Gastroesophageal sphincter (tissue), 3 donors: ENCODE measurements at regions not wholly inside any gene's neighbourhood (a gene's known extent, or its start where the extent isn't known, plus 50 kb on each side); places are given as distances from the start of the nearest gene placed in this dataset.

Source experiments
- POLR2A ChIP-seq, 2 donors: fragments of 450-650 bp; IDR thresholded peaks; one replicate each; pipeline ENCODE4 v1.6.1; 2017; ENCODE audit warnings: antibody characterized with exemption in 2 of 2, mild to moderate bottlenecking in 2 of 2, moderate library complexity in 1 of 2
- POLR2AphosphoS5 ChIP-seq: sonication (generic); formaldehyde crosslinking; IDR thresholded peaks from one replicate; pipeline ENCODE4 v1.6.1; 2017; ENCODE audit warnings: antibody characterized with exemption
- TF ChIP-seq, protein P1 (sequence below), 4 experiments: fragments of 200-600 bp in 2 of 4; fragments of 450-650 bp in 2 of 4; sonication (generic) in 1 of 4; IDR thresholded peaks; one replicate each; pipeline ENCODE4 v1.5.1; 2017 to 2019; ENCODE audit warnings: antibody characterized with exemption in 4 of 4, mild to moderate bottlenecking in 2 of 4, moderate library complexity in 2 of 4

DNA sequence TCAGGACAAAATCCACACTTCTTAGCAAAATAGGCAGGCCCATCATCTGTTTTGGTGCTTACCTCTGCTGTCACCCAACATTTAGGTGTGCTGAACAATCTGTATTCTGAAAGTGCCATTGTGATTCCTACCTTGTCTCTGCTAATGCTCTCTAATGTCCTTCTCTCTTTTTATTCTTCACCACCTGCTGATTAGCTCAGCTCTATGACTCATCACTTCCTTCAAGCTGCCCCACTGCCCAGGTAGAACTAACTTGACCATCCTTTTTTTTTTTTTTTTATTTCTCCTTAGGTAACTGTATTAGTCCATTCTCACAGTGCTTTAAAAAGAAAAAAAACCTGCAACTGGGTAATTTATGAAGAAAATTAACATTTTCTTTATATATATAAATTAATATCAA is 478.7 kb upstream of the POU3F3 start:
- TF ChIP-seq, protein P1, sequence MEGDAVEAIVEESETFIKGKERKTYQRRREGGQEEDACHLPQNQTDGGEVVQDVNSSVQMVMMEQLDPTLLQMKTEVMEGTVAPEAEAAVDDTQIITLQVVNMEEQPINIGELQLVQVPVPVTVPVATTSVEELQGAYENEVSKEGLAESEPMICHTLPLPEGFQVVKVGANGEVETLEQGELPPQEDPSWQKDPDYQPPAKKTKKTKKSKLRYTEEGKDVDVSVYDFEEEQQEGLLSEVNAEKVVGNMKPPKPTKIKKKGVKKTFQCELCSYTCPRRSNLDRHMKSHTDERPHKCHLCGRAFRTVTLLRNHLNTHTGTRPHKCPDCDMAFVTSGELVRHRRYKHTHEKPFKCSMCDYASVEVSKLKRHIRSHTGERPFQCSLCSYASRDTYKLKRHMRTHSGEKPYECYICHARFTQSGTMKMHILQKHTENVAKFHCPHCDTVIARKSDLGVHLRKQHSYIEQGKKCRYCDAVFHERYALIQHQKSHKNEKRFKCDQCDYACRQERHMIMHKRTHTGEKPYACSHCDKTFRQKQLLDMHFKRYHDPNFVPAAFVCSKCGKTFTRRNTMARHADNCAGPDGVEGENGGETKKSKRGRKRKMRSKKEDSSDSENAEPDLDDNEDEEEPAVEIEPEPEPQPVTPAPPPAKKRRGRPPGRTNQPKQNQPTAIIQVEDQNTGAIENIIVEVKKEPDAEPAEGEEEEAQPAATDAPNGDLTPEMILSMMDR (IDR thresholded peaks at IDR 0.05) = no peak
- no peak for TF ChIP-seq POLR2AphosphoS5
- no peak for TF ChIP-seq POLR2A (IDR thresholded peaks at IDR 0.05)
